Mucosa of descending colon (tissue), 3 donors: ENCODE measurements at regions not wholly inside any gene's neighbourhood (a gene's known extent, or its start where the extent isn't known, plus 50 kb on each side); places are given as distances from the start of the nearest gene placed in this dataset.
"Not testable (repeated sequence)": the region's sequence is repeated elsewhere in the genome, so short reads cannot be mapped to it uniquely, and the experiment has no call there.

Experiments used
- ATAC-seq: fragments of 200-7000 bp; cut with Tn5 transposase; one replicate; pipeline ENCODE4 v1.9.1; 2020; ENCODE audit warnings: mild to moderate bottlenecking, moderate library complexity
- DNase-seq, 3 donors: peaks; one replicate each; pipeline ENCODE4 v3.0.0-alpha.2; 2020
- H3K36me3 ChIP-seq: fragments of 200-600 bp; one replicate; pipeline ENCODE4 v1.8.0; 2021; ENCODE audit warnings: low read depth, mild to moderate bottlenecking
- H3K4me1 ChIP-seq: fragments of 200-600 bp; one replicate; pipeline ENCODE4 v1.8.0; 2021; ENCODE audit warnings: low read depth, mild to moderate bottlenecking
- H3K4me3 ChIP-seq: fragments of 200-600 bp; one replicate; pipeline ENCODE4 v1.8.0; 2021; ENCODE audit warnings: mild to moderate bottlenecking
- H3K9me3 ChIP-seq: fragments of 200-600 bp; one replicate; pipeline ENCODE4 v1.8.0; 2021; ENCODE audit warnings: mild to moderate bottlenecking
- intact Hi-C, 2 donors: fragments of 100-400 bp; cut with DNase I in 1 of 2; cut with micrococcal nuclease in 1 of 2; formaldehyde crosslinking; loops; one replicate each; pipeline versions ENCODE4 v1.11.0 to v1.11.1; 2022; cut with DNase I, micrococcal nuclease
- TF ChIP-seq, protein P1 (sequence below): fragments of 200-600 bp; IDR thresholded peaks from one replicate; pipeline ENCODE4 v1.8.0; 2022; ENCODE audit warnings: antibody characterized with exemption, mild to moderate bottlenecking
- donor health status: DM: no; HTN: no; CAD: no; lungs with moderate emphysema.
- donor health status: DM: no; HTN: no; CAD: no.
- donor health status: DM: no; HTN: yes; CAD: no.

DNA sequence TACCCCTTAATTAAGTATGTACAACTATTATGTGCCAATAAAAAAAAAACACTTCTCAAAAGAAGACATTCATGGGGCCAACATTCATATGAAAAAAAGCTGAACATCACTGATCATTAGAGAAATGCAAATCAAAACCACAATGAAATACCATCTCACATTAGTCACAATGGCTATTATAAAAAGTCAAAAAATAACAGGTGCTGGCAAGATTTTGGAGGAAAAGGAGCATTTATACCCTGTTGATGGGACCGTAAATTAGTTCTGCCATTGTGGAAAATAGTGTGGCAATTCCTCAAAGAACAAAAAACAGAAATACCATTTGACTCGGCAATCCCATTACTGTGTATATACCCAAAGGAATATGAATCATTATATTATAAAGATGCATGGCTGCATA lies 229.9 kb downstream of the PAPSS1 start:
- TF ChIP-seq, protein P1, sequence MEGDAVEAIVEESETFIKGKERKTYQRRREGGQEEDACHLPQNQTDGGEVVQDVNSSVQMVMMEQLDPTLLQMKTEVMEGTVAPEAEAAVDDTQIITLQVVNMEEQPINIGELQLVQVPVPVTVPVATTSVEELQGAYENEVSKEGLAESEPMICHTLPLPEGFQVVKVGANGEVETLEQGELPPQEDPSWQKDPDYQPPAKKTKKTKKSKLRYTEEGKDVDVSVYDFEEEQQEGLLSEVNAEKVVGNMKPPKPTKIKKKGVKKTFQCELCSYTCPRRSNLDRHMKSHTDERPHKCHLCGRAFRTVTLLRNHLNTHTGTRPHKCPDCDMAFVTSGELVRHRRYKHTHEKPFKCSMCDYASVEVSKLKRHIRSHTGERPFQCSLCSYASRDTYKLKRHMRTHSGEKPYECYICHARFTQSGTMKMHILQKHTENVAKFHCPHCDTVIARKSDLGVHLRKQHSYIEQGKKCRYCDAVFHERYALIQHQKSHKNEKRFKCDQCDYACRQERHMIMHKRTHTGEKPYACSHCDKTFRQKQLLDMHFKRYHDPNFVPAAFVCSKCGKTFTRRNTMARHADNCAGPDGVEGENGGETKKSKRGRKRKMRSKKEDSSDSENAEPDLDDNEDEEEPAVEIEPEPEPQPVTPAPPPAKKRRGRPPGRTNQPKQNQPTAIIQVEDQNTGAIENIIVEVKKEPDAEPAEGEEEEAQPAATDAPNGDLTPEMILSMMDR, result no peak

DNA sequence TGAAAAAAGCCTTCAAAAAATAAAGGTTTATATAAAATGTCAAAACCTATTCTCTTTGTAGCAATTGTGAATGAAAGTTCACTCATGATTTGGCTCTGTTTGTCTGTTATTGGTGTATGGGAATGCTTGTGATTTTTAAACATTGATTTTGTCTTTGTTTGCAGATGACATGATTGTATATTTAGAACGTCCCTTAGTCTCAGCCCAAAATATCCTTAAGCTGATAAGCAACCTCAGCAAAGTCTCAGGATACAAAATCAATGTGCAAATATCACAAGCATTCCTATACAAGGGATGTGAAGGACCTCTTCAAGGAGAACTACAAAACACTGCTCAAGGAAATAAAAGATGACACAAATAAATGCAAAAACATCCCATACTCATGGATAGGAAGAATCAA lies 236.4 kb downstream of the PAPSS1 start:
- not testable (repeated sequence) for DNase-seq
- intact Hi-C loops, result loop anchor here in 1 of 2 donors (5.0 kb wide), 1 partner anchor 64 kb away; no protein-coding TSS in a partner anchor

More for the DNA sequence above, 229.9 kb downstream of the PAPSS1 start:
- intact Hi-C loops, result no loop called here
- H3K4me1 ChIP-seq, result no peaks in the 10 kb centered on the region
- no peak overlapping the region for H3K4me3 ChIP-seq
- no peaks in the 10 kb centered on the region for H3K36me3 ChIP-seq
- DNase-seq, result no peak
- ATAC-seq, result no peak
- H3K9me3 ChIP-seq, result no peaks in the 10 kb centered on the region

DNA sequence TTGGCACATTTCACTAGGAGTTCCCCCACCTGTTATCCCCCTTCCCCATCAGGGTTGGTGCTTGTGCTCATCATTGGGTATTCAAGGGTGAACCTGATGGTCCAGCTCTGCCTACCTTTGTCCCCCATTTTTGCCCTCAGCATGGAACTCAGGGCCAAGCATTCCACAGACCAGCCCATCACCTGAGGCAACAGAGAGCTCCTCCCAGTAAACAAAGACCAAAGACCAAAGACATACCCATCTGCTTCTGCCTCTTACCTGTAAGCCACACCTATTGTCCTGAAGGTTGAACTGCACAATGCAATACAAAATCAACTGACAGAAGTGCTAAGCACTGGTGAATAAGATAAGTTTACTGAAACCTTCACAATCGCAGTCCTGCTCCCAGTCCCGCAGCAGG lies 237.5 kb downstream of the PAPSS1 start:
- no peak overlapping the region for H3K4me3 ChIP-seq
- no peaks in the 10 kb centered on the region for H3K4me1 ChIP-seq
- no peaks in the 10 kb centered on the region for H3K36me3 ChIP-seq
- TF ChIP-seq, protein P1, result no peak
- peaks cover 2% of the 10 kb centered on the region for H3K9me3 ChIP-seq
- ATAC-seq, result no peak
- no peak for DNase-seq
- intact Hi-C loops, result loop anchor here in 1 of 2 donors (5.0 kb wide), 1 partner anchor 65 kb away; no protein-coding TSS in a partner anchor

More for the DNA sequence above, 236.4 kb downstream of the PAPSS1 start:
- not testable (repeated sequence) for ATAC-seq, H3K9me3 ChIP-seq, H3K4me1 ChIP-seq, H3K4me3 ChIP-seq, H3K36me3 ChIP-seq

DNA sequence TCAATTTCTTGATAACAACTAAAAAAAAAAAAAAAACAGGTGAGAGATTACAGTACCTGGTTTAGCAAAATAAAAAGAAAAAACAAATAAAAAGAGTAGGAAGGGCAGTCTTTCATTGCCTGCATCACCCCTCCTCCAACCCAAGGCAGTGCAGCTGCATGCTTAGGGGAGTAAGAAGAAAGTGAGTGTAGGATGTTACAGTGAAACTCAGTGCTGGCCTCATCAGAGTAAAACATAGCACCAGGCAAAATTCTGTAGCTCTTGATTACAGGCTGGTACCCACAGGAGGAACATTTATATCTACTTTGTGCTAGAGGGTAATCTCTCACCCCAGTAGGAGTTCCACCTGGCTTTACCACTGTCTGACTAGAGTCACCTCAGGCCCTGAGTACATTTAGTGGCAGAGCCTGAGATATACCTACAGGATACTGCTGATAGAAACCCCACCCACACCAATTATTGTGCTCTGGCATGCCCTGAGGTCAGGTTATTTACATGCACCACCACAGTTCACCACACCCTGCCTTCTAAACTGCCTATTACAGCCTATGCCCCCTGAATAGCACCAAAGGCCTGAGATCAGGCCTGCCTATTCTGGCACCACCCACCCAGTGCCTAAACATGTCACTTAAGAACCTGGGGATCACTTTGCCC lies 241.6 kb downstream of the PAPSS1 start:
- ATAC-seq, result no peak
- H3K4me1 ChIP-seq, result no peaks in the 10 kb centered on the region
- no peak for DNase-seq

DNA sequence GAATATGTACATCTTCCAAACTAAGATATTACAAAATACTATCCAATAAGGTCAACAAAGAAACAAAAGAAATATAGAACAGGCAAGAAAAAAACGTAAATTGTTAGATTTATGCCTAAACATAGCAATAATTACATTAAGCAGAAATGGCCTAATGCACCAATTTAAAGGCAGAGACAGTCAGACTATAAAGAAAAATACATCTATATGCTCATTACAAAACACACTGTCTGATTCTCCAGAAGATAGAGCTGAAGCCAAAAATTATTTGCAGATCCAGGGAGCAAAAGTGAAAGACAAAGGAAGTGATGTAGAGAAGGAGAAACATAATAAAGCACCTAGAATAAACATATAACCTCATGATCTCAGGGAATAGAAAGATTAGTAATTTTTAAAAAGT lies 246.9 kb downstream of the PAPSS1 start:
- no peak for ATAC-seq
- Histone ChIP-seq H3K4me1 (no peaks in the 10 kb centered on the region), H3K36me3 (no peaks in the 10 kb centered on the region), H3K4me3 (no peak overlapping the region), H3K9me3 (no peaks in the 10 kb centered on the region)
- no peak for DNase-seq
- TF ChIP-seq, protein P1, result no peak
- intact Hi-C loops, result no loop called here

More for the DNA sequence above, 241.6 kb downstream of the PAPSS1 start:
- H3K9me3 ChIP-seq, result no peaks in the 10 kb centered on the region
- intact Hi-C loops, result no loop called here
- TF ChIP-seq, protein P1, result no peak
- no peak overlapping the region for H3K4me3 ChIP-seq
- H3K36me3 ChIP-seq, result no peaks in the 10 kb centered on the region

DNA sequence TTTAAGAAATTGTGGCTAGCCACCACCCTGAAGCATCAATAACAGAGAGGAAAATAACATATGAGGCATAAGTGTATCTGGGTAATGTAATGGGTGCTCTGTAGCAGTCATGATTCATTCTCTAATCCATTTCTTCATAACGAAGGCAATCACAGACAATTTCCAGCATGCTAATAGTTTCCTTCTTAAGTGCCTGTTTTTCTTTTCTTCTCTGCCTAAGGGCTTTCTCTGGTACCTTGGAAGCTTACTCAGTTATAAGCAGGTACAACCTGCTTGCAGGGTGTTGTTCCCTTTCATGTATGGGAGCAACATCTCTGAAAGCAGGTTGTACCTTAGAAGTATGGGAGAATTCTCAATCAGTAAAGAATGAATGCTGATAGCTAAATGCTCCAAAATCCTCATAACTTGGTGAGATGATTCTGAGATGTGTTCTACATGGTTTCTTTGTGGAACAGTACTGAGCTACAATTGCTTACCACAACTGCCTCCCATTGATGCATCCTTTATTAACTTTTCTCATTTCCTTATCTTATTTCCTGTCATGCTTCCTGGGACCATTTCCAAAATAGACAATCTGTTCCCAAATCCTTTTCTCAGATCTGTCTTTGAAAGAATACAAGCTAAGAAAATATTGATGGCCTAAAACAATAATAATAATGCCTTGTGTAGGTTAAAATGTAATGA lies 247.6 kb downstream of the PAPSS1 start:
- intact Hi-C loops, result no loop called here
- DNase-seq (no peak), ATAC-seq (no peak)
- Histone ChIP-seq H3K36me3 (no peaks in the 10 kb centered on the region), H3K4me3 (no peak overlapping the region), H3K9me3 (no peaks in the 10 kb centered on the region), H3K4me1 (no peaks in the 10 kb centered on the region)
- TF ChIP-seq, protein P1, result no peak
